Stimulated activated naive CD4-positive, alpha-beta T cell (primary cell): ENCODE measurements at regions not wholly inside any gene's neighbourhood (a gene's known extent, or its start where the extent isn't known, plus 50 kb on each side); places are given as distances from the start of the nearest gene placed in this dataset.

Source experiments
- DNase-seq, 6 experiments: peaks; one replicate each; lab custom pipeline; 2025; lab: John Stamatoyannopoulos, UW

GRCh38 chr1:29964718-29965533 lies 728.6 kb downstream of the PTPRU start:
- DNase-seq, result no peak

- no peak for DNase-seq
These were observed 727.6 kb downstream of the PTPRU start for GRCh38 chr1:29963946-29964345.

- no peak for DNase-seq
These were observed 726.5 kb downstream of the PTPRU start for GRCh38 chr1:29962831-29963247.

- DNase-seq, result no peak
These were observed 726.0 kb downstream of the PTPRU start for GRCh38 chr1:29962336-29962735.

- DNase-seq, result no peak
These were observed 725.2 kb downstream of the PTPRU start for GRCh38 chr1:29961293-29962059.

GRCh38 chr1:29960876-29961275 lies 724.6 kb downstream of the PTPRU start:
- DNase-seq, result no peak

GRCh38 chr1:29960156-29960755 lies 723.9 kb downstream of the PTPRU start:
- DNase-seq, result no peak

GRCh38 chr1:29959356-29959755 lies 723.0 kb downstream of the PTPRU start:
- DNase-seq, result no peak

GRCh38 chr1:29958271-29958670 lies 721.9 kb downstream of the PTPRU start:
- no peak for DNase-seq

- no peak for DNase-seq
These were observed 720.2 kb downstream of the PTPRU start for GRCh38 chr1:29956349-29957030.

- no peak for DNase-seq
These were observed 718.3 kb downstream of the PTPRU start for GRCh38 chr1:29954591-29954990.

GRCh38 chr1:29953961-29954360 lies 717.6 kb downstream of the PTPRU start:
- DNase-seq, result no peak

GRCh38 chr1:29949676-29950075 lies 713.4 kb downstream of the PTPRU start:
- DNase-seq, result no peak

GRCh38 chr1:29948581-29948980 lies 712.3 kb downstream of the PTPRU start:
- DNase-seq, result no peak

- DNase-seq, result no peak
These were observed 709.7 kb downstream of the PTPRU start for GRCh38 chr1:29946057-29946456.

- DNase-seq, result no peak
These were observed 709.1 kb downstream of the PTPRU start for GRCh38 chr1:29945426-29945825.

GRCh38 chr1:29944253-29944905 lies 708.1 kb downstream of the PTPRU start:
- DNase-seq, result no peak

- no peak for DNase-seq
These were observed 706.7 kb downstream of the PTPRU start for GRCh38 chr1:29943034-29943433.

- no peak for DNase-seq
These were observed 702.8 kb downstream of the PTPRU start for GRCh38 chr1:29939079-29939478.

- no peak for DNase-seq
These were observed 701.0 kb downstream of the PTPRU start for GRCh38 chr1:29937356-29937755.

GRCh38 chr1:29936031-29936544 lies 699.8 kb downstream of the PTPRU start:
- DNase-seq, result no peak
